ENCODE measurements at regions not wholly inside any gene's neighbourhood (a gene's known extent, or its start where the extent isn't known, plus 50 kb on each side); places are given as distances from the start of the nearest gene placed in this dataset.

- TF ChIP-seq CTCF (conservative IDR thresholded peaks at IDR 0.05; ENCODE audit: low read depth in 2 of 2): no peak
- TF ChIP-seq ZNF331 (CRISPR knock-in tag; IDR thresholded peaks at IDR 0.05; ENCODE audit: low read depth): no peak
- no peak for TF ChIP-seq REST (IDR thresholded peaks at IDR 0.05; ENCODE audit: unreplicated experiment)
- TF ChIP-seq EZH2 (IDR thresholded peaks at IDR 0.05; ENCODE audit: low read depth, unreplicated experiment): no peak
- no peak for TF ChIP-seq CREB1 (CRISPR knock-in tag; IDR thresholded peaks at IDR 0.05; ENCODE audit: low read depth)
- TF ChIP-seq JUNB (IDR thresholded peaks at IDR 0.05; ENCODE audit: unreplicated experiment): no peak
- TF ChIP-seq POLR2AphosphoS5 (IDR thresholded peaks at IDR 0.05; ENCODE audit: low read depth): no peak
- TF ChIP-seq EZH2phosphoT487 (IDR thresholded peaks at IDR 0.05; ENCODE audit: unreplicated experiment): no peak
- no peak for TF ChIP-seq ZNF114 (CRISPR knock-in tag; IDR thresholded peaks at IDR 0.05)
Measured at GRCh38 chr22:49106842-49107152, 720.9 kb downstream of the BRD1 start.

Measured in GM23338 (cell line).